HPDE6-E6E7 (cell line): ENCODE measurements at regions not wholly inside any gene's neighbourhood (a gene's known extent, or its start where the extent isn't known, plus 50 kb on each side); places are given as distances from the start of the nearest gene placed in this dataset.

Experiments used
- DNase-seq: peaks from one replicate; pipeline ENCODE4 v3.0.0; 2011; ENCODE audit warnings: missing footprints; ENCODE audit errors: extremely low spot score

DNA sequence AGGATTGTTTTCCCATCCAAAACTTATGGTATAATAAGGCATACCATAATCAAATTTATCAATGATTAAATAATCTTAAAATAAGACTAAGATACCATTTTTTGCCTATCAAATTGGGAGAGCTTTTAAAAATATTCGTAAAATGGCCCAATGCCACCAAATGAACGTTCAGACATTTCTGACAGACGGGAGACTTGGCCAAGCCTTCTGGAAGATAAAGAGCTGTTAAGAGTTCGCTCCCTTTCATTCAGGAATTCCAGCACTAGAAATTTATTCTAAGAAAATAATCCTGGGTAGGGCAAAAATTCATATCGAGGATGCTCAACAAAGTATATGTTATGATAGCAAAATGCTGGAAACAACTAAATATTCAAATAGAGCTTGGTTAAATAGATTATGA lies 85.6 kb upstream of the NEO1 start:
- no peak for DNase-seq

DNA sequence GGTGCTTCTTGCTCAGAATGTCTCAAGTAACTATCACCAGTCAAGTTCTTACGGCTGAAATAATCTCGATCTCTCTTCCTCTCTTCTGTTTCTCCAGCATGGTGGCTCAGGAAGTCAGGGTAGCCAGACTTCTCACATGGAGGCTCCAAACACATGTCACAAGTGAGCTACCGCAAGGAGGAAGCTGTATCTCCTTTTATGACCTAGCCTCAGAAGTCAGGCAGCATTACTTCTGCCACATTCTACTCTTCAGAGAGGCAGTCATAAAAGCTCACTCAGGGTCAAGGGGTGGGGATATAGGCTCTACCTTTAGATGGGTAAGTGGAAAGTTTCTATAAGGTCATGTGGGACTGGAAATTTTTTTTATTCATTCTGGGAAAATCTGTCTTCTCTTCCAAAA lies 86.6 kb upstream of the NEO1 start:
- no peak for DNase-seq

DNA sequence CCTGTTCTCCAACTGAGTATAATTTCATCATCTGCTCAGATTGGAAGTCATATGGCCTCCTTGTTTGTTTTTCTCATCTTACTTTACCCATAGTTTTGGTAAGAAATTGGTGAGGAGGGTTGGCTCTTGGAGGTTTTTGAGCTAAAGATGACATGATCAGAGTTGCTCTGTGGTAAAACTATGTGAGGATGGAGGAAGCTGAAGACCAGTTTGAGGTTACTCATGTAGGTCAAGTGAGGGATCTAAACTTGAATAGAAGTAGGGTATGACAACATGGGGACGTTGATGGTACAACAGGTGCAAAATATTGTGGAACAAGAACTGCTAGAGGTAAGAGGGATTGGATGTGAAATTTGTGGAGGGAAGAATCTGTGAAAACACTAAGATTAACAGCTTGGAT lies 87.7 kb upstream of the NEO1 start:
- no peak for DNase-seq

DNA sequence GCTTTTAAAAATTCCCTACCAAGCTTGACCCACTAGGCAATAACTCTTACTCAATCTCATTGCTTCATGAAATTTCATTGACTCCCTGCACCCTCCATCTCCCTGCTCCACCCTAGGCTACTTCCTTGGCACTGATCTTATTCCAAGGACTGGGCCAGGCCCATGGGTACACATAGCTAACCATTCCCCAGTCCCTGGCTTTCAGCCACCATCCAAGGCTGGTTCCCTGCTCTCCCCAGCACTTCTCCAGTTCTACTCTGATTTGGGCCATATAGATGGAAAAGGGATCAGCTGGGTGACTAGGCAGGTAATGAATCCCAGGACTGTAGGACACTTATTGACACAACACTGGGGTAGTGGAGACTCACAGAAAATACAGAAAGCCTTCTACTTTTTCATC lies 88.1 kb upstream of the NEO1 start:
- DNase-seq: no peak

DNA sequence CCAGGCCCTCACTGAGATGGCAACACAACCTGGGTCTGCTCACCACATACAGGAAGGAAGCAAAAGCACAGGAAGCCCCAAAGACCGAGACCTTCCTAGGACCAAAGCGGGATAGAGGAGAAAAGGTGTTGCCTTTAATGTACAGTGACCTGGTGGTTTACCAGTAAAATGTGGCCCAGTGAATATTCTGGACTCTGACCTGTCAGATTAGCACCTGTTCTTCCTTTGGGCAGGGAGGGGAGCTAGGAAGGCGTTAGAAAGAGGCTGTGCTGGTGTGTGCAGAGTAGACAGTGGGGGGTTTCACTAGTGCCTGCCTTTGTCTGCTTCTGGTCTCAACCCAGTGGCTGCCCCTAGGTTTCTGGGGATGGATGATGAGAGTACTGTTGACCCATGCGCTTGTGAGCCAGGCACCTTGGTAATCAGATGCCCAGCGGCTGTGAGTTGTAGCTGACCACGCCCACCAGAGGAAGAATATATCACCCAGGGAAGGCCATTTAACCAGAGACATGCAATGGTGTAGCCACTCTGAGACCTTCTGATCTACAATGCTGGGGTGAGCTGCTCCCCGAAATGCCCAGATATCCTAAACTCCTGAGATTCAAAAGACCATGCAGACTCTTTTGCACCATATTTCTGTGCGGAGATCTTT lies 90.1 kb upstream of the NEO1 start:
- DNase-seq: no peak

DNA sequence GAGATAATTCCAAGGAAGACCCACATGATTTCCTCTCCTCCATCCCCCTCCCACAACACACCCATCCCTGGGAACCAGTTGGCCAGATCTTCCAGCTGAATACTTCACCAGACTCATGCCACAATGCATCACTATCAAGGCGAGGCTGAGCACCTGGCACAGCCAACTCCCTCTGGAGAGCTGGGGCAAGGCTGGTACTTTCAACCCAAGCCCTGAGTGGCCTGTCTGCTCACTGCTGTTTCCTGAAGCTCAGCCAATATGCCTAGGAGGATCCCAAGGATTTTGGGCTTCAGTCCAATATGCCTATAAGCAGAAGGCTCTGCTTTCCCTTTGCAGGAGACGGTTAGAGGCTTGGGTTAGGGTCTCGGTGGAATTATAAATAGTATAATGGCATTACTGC lies 90.9 kb upstream of the NEO1 start:
- no peak for DNase-seq

DNA sequence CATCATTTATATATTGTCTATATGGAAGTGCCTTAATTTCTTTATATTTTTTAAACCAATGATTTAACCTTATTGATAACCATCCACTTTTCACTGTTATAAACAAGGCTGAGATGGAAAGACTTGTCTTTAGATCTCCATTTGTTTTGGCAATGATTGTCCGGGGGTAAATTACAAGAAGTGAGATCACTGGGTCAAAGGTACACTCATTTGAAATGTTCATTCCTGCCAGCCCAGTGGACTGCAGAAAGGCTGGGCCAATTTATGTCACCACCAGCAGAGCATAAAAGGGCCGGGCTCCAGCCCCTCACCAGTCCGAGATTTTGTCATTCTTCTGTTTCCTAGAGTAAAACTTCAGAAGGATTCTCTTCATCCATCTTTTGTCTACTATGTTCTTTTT lies 93.6 kb upstream of the NEO1 start:
- DNase-seq: no peak

DNA sequence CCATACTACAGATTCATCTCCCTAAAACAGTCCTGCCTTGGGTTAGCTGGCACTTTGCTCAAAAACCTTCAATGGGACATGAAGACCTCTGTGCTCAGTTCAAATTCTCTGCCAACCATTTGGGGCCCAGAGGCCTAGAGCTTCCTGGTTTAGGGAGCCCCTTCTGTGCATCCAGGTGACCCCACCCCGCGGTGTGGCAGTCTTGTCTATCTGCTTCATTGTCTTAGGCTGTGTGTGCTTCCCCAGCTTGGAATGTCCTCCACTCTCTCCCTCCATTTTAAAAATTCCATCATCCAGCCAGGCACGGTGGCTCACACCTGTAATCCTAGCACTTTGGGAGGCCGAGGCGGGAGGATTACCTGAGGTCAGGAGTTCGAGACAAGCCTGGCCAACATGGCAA lies 99.0 kb upstream of the NEO1 start:
- DNase-seq: no peak

DNA sequence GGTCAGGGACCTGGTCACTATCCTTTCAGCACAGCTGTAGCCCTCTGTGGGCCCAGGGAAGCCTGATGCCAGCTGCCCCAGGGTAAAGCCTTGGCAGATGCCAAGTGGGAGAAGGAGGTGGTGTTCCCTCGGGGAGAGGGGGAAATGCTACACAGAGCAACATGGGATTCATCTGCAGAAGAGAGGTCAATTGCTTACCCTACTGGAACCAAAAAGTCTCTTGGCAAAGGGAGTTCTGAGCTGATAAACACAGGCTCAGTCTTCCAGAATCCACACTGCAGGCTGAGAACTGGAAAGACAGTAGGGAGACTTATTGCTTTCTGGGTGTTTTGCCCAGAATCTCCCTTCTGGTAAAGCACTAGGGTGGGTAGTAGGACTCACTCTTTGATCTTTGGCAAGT lies 100.1 kb upstream of the NEO1 start:
- DNase-seq: no peak

DNA sequence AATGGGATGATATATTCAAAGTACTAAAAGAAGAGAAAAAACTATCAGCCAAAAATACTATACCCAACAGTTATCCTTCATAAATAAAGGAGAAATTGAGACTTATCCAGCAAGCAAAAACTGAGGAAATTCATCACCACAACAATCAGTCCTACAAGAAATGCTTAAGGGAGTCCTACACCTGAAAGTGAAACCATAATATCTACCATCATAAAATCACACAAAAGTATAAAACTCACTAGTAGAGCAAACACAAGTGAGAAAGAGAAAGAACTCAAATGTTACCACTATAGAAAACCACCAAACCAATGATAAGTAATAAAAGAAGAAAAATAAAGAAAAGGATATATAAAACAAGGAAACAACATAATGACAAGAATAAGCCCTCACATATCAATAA lies 103.6 kb upstream of the NEO1 start:
- DNase-seq: no peak

DNA sequence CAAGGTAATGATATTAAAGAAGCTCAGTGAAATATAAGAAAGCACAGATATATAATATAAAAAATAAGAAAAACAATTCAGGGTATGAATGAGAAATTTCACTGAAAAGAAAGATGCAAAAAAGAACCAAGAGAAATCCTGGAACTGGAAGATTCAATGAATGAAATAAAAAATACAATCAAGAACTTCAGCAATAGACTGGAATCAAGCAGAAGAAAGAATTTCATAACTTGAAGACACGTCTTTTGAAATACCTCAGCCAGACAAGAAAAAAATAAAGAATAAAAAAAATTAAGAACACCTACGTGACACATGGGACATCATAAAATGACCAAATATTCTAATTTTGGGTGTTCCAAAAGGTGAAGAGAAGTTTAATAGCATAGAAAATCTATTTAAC lies 104.6 kb upstream of the NEO1 start:
- no peak for DNase-seq

DNA sequence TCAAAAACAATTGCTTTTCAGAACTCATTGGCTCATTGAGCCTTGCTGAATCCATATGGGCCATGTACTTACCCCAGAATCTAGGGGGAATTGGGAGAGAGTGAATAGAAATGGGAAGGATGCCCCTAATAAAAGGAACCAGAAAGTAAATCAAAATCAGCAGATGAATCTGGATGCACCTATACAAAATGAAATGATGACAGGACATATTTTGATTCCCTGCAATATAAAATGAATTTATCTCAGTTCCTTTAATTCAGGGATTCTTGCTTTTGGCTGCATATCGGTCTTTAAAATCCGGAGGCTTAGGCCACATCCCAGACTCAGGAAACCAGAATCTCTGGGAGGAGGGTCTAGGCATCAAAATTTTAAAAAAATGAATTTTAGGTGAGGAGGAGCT lies 107.7 kb upstream of the NEO1 start:
- no peak for DNase-seq

DNA sequence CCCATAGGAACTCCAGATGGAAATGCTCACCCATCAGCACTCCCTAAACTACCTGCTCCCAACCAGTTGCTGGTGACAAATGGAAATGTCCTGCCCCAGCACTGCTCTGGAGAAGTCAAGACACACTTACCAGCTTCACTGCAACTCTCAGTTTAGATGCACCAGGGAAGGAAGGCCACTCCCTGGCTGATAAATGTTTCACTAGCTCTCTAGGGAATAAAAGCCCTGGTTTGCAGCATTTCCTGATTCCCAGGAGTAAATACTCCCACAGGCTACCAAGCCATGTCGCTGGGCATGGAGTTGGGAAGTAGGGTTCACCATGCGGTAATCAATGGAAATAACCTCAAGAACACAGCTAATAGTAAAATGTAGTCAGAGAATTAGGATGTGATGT lies 112.0 kb upstream of the NEO1 start:
- DNase-seq: no peak

DNA sequence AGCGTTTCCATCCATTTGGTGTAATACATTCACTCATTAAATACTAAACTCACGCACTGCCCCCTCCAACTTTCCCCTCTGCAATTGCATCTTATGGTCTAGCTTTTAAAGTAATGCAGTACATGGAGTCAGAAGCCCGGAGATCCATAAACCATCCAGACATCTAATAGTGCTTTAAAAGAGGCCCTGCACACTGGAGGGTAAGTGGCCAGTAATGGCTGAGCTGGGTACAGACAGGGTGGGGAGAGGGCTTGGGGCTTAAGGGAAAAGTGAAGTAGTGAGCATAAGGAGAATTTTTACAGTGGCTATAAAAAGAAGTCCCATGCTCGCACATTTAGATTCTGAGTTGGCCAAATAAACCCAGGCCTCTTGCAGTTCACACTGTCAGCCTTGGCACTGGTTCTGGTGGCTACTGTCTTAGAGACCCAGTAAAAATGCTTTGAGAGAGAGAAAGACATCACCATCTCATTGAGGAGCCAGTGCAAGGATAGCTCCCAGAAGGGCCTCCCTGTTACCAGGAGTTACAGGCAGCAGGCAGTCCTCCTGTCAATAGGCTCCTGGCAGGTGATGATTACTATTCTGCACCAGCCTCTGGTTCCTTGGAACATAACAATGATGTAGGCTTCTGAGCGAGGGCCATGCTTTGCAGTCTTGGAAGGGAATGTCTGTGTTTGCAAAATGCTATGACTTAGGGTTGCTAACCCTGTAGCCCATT lies 112.6 kb upstream of the NEO1 start:
- no peak for DNase-seq

DNA sequence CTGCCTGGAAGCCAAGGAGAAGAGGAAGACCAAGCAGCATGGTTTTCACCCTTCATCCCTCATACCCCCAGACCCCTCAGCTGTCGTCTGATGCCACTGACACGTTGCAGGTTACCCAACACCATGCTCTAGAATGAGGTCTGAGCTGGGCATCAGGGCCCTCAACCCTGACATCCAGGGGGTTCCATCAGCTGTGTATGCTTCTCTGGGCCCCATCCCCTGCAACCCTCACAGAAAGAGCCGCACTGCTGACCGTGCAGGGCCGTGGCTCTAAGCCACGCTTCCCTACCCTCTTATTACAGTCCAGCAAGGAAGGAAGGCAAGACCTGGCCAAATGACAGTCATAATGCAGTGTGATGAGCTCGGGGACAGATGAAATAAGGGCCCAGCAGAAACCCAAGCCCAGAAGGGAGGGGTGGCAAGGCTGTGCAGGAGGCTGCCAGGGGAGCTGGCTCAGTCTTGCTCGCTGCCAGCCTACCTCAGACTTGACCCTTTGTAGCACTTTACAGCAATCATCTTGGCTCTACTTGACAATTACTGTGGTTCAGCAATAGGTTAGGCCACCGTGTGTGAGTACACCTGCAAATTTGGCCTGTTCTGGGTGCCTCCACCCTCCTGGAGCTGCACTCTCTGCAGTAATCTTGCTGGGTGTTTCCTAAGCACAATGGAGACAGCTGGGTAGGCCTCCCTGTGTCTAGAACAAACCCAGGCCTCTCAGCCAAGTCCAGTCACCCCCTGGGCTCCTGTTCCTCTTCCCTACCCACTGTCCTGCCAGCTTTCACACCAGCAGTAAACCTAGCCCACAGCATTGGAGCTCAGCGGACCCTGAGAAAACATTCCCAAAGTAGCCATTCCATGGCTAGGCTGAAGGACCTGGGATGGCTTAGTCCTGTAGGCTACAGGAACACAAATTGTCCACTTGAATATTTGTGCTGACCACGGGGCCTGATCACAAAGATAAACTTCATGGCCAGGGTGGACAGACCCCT lies 115.3 kb upstream of the NEO1 start:
- no peak for DNase-seq

DNA sequence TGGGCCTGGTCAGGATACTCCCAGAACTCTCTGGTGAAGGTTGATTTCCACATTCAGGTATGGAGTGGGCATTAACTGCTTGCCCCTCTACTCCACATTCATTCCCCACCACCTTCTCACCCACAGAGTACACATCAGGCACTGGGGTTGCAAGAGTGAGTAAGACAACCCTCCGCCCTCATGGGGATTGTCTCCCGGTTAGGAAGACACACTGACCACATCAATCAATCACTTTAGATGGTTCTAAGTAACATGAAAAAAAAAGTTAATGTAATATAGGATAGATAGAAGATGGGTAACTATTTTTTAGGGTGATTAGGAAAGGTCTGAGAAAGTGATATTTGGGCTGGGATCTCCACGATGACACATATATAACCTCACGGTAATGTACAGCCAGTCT lies 116.0 kb upstream of the NEO1 start:
- no peak for DNase-seq

DNA sequence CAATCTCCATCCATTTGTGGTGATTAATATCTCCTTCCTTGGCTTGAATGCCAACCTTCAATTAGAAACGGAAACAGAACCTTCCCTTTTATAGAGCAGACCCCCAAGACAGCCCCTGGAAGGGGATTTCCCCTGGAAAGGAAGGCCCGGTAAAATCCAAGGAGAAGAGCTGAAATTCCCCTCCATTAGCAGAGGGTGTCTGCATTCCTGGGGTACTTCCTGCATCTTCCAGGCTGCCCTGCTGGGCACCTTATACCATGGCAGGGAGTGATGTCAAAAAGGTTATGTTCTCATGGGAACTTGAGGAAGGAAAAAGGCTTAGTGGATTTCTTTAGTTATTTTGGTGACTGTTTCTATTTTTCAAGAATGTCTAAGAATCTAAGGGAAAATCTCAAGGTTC lies 116.7 kb upstream of the NEO1 start:
- DNase-seq: no peak

DNA sequence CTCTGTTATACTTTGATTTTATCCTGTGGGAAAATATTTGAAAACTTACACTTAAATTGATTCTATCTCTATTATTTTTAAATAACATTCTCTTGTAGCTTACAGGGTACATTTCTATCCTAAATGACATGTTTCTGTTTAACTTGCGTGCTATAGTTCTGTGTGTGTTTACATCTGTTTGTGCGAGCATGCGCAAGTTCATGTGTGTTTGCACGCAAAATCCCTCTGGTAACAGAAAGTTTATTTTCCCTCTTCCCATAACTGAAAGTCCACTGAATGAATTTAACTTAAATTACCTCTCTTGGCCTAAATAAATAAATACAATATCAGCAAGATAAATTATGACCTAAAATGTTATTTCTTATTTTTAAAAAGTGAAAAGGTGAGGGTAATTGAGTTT lies 117.3 kb upstream of the NEO1 start:
- DNase-seq: no peak

DNA sequence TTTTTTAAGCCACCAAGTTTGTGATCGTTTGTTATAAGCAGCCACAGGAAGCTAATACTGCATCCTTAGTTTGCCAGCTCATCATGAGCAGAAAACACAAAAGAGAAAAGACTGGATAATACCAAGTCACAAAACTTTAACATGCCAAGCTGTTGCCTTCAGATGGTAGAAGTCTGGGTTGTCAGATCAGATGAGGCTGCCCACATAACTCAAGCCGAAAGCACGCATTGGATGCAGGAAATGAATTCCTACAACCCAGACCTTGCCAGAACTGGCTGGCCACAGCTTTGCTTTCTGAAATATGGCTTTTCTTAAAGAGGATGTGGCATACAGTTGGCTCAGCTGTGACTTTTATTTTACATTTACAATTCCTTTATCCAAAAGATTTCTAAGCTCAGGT lies 118.3 kb upstream of the NEO1 start:
- no peak for DNase-seq

DNA sequence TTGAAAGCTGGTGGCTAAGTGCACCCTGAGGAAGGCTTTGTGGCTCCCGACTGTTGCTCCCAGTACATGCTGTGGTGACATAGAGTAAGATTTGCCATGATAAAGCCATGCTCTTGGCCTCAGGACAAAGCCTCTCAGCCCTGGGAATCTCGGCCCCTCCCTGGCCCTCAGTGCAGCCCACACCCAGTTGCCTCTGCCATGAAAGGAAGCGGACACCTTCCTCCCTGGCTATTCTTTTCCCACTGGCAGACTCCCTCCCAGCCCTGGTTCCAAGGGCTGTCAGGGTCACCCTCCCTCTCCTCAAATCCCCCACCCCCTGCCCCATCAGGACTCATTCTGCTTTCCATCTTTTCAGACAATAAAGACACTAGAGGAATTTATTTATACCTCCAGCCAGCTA lies 119.8 kb upstream of the NEO1 start:
- no peak for DNase-seq

DNA sequence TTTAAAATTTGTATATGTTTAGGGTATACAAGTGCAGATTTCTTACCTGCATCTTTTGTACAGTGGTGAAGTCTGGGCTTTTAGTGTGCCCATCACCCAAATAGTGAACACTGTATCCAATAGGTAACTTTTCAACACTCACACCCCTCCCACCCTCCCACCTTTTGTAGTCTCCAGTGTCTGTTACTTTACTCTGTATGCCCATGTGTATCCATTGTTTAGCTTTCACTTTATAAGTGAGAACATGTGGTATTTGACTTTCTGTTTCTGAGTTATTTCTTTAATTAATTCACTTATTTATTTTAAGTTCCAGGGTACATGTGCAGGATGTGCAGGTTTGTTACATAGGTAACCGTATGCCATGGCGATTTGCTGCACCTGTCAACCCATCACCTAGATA lies 124.8 kb upstream of the NEO1 start:
- DNase-seq: no peak

DNA sequence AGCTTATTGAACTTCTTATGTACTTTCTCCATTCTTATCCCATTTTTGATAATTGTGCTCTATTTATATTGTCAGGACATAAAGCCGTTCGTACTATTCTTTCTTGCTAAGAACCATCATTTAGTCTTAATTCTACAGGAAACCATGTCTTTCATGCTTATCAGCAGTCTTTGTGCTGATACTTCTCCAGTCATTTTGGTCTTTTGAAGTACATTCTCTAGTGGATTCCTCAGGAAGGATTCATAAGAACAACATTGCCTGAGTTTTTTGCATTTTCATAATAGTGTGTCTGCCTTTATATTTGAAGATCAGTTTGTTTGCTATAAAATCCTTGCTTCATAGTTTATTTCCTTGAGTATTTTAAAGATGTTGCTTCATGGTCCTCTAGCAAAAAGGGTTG lies 126.6 kb upstream of the NEO1 start:
- no peak for DNase-seq

DNA sequence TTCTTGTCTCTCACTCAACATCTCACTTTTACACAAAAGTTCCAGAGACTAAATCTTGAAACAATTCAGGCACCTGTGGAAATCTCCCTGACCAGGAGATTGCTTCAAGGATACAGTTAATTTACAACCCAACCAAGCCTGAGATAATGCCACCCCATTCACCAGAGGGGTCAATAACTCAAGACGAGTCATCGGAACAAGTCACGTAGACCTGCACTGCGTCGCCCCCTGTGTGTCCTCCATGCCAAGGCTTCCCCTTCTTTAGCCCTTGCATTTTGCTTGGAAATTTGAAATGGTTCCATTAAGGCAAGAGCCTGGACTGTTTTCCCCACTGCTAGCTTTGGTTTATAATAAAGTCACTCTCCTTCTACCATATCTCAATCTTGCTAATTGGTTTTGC lies 129.0 kb upstream of the NEO1 start:
- DNase-seq: no peak
